ENCODE measurements at regions not wholly inside any gene's neighbourhood (a gene's known extent, or its start where the extent isn't known, plus 50 kb on each side); places are given as distances from the start of the nearest gene placed in this dataset.

DNA sequence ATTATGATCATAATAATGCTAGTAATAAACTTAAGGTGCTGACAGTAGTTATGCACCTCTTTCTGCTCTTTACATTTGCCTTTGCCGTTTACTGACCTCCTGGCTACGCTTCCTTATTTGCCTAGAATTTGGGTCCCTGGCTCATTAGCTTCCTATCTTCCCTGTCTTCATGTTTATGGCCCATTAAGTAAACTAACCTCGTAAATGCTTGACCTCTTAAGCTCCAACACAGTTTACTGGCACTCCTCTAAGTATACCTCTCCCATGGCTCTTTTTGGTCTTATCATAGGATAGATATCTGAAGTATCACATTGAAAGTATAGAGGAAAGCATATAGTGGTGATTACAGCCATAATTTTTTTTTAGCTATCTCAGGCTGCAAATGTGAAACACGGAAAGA, 657.3 kb upstream of the SLC39A10 start:
- Histone ChIP-seq H3K27me3 (replicated peaks in 1 of 2; ENCODE audit: control insufficient read depth in 2 of 2, extremely low read depth in 1 of 2, insufficient read depth in 2 of 2, low read length in 1 of 2) (no peaks in the 10 kb centered on the region), H3K36me3 (ENCODE audit: control insufficient read depth in 2 of 2, extremely low read depth in 1 of 2, insufficient read depth in 1 of 2, low read length in 1 of 2) (no peaks in the 10 kb centered on the region), H3K4me3 (ENCODE audit: control insufficient read depth in 1 of 2, extremely low read depth in 1 of 2, low read length in 1 of 2) (no peak overlapping the region), H3K27ac (ENCODE audit: low read length) (no peak overlapping the region), H3K9me3 (no peaks in the 10 kb centered on the region), H3K4me1 (ENCODE audit: control insufficient read depth in 1 of 2, extremely low read depth in 1 of 2, insufficient read depth in 2 of 2, low read length in 2 of 2) (no peaks in the 10 kb centered on the region)
- DNase-seq, result no peak
- ATAC-seq (replicated peaks in 1 of 4), result no peak
- no peaks in the 10 kb centered on the region for H3K4me1 Mint-ChIP-seq
- no peak overlapping the region for H3K27ac Mint-ChIP-seq
- H3K9me3 Mint-ChIP-seq, result no peaks in the 10 kb centered on the region
- H3K27me3 Mint-ChIP-seq, result peaks cover 0 to 3% of the 10 kb centered on the region in 2 donors
- ChIA-PET POLR2A (no interaction called here), CTCF (no interaction called here)
- H3K36me3 Mint-ChIP-seq, result no peaks in the 10 kb centered on the region
- WGBS (ENCODE audit: insufficient coverage), result 89% methylated on average over 2 of the region's 4 CpGs
- H3K4me3 Mint-ChIP-seq, result no peak overlapping the region

DNA sequence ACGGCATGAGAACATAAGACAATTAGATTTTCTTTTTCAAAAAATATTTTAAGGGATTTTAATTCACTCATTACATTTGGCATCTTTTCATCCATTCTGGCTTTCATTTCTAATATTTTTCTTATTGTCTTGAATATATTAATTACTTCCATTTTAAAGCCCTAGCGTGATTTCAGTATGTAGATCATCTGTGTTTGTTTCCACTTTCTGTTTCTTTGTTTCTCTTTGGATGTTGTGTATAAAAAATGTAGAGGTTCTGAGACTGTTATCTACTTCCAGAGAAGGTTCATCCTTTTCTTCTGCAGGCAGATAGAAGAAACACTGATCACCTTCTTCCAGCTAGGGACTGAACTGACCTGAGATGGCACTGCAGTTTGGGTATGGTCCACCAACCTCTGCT, 664.4 kb upstream of the SLC39A10 start:
- Histone ChIP-seq H3K4me1 (ENCODE audit: control insufficient read depth in 1 of 2, extremely low read depth in 1 of 2, insufficient read depth in 2 of 2, low read length in 2 of 2) (no peaks in the 10 kb centered on the region), H3K27me3 (replicated peaks in 1 of 2; ENCODE audit: control insufficient read depth in 2 of 2, extremely low read depth in 1 of 2, insufficient read depth in 2 of 2, low read length in 1 of 2) (no peaks in the 10 kb centered on the region), H3K9me3 (no peaks in the 10 kb centered on the region), H3K36me3 (ENCODE audit: control insufficient read depth in 2 of 2, extremely low read depth in 1 of 2, insufficient read depth in 1 of 2, low read length in 1 of 2) (no peaks in the 10 kb centered on the region), H3K27ac (ENCODE audit: low read length) (no peak overlapping the region), H3K4me3 (ENCODE audit: control insufficient read depth in 1 of 2, extremely low read depth in 1 of 2, low read length in 1 of 2) (no peak overlapping the region)
- no peaks in the 10 kb centered on the region for H3K27me3 Mint-ChIP-seq
- H3K27ac Mint-ChIP-seq, result no peak overlapping the region
- no peak overlapping the region for H3K4me3 Mint-ChIP-seq
- H3K4me1 Mint-ChIP-seq, result no peaks in the 10 kb centered on the region
- ChIA-PET POLR2A (interaction anchor here in 1 of 2 donors (0.7 kb wide), 1 partner anchor 22 kb away, joined by 11 read pairs; no protein-coding TSS in a partner anchor), CTCF (no interaction called here)
- H3K9me3 Mint-ChIP-seq, result no peaks in the 10 kb centered on the region
- DNase-seq (no peak), ATAC-seq (replicated peaks in 1 of 4) (no peak)
- no peaks in the 10 kb centered on the region for H3K36me3 Mint-ChIP-seq
- WGBS (ENCODE audit: insufficient coverage), result no CpG with 5 or more reads among the region's 2 CpGs

DNA sequence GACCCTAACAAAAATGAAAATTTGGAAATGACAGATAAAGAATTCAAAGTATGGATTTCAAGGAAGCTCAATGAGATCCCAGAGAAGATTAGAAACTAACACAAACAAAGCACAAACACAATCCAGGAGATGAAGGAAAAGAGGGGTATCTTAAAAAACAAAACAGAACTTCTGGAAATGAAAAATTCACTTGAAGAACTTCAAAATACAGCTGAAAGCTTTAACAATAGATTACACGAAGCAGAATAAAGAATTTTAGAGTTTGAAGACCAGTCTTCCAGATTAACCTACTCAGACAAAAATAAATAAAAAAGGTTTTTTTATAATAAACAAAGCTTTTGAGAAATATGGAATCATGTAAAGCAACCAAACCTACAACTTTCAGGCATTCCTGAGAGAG, 671.8 kb upstream of the SLC39A10 start:
- ChIA-PET CTCF (interaction anchor here in 1 of 2 donors (0.8 kb wide), 1 partner anchor 15 kb away, joined by 3 read pairs; no protein-coding TSS in a partner anchor), POLR2A (interaction anchor here in 1 of 2 donors (0.7 kb wide), 1 partner anchor 354 kb away, joined by 6 read pairs; no protein-coding TSS in a partner anchor)
- no peak overlapping the region for H3K4me3 Mint-ChIP-seq
- peaks cover 4% of the 10 kb centered on the region for H3K36me3 Mint-ChIP-seq
- H3K27ac Mint-ChIP-seq, result no peak overlapping the region
- no peaks in the 10 kb centered on the region for H3K36me3 ChIP-seq (ENCODE audit: control insufficient read depth in 2 of 2, extremely low read depth in 1 of 2, insufficient read depth in 1 of 2, low read length in 1 of 2)
- H3K4me1 Mint-ChIP-seq, result no peaks in the 10 kb centered on the region
- ATAC-seq (replicated peaks in 1 of 4), result no peak
- H3K4me1 ChIP-seq (ENCODE audit: control insufficient read depth in 1 of 2, extremely low read depth in 1 of 2, insufficient read depth in 2 of 2, low read length in 2 of 2), result no peaks in the 10 kb centered on the region
- no peak for DNase-seq
- H3K4me3 ChIP-seq (ENCODE audit: control insufficient read depth in 1 of 2, extremely low read depth in 1 of 2, low read length in 1 of 2), result no peak overlapping the region
- no peaks in the 10 kb centered on the region for H3K27me3 ChIP-seq (replicated peaks in 1 of 2; ENCODE audit: control insufficient read depth in 2 of 2, extremely low read depth in 1 of 2, insufficient read depth in 2 of 2, low read length in 1 of 2)
- H3K27ac ChIP-seq (ENCODE audit: low read length), result no peak overlapping the region
- no peaks in the 10 kb centered on the region for H3K27me3 Mint-ChIP-seq
- H3K9me3 Mint-ChIP-seq, result peaks cover 18 to 26% (median 21%) of the 10 kb centered on the region in 3 donors
- no peaks in the 10 kb centered on the region for H3K9me3 ChIP-seq
- no CpG with 5 or more reads among the region's 1 CpG for WGBS (ENCODE audit: insufficient coverage)

DNA sequence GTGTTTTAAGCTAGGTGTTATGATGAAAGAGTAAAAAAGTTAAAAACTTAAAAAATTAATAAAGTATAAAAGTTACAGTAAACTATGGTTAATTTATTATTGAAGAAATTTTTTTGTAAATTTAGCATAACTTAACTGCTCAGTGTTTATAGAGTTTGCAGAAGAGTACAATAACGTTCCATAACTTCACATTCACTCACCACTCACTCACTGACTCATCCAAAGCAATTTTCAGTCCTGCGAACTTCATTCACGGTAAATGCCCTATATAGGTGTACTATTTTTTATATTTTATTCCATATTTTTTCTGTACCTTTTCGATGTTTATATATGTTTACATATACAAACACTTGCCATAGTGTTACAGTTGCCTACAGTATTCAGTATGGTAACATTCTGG, 694.8 kb upstream of the SLC39A10 start:
- WGBS (ENCODE audit: insufficient coverage), result no CpG with 5 or more reads among the region's 4 CpGs
- ChIA-PET POLR2A (no interaction called here), CTCF (no interaction called here)
- H3K4me3 Mint-ChIP-seq, result no peak overlapping the region
- Histone ChIP-seq H3K27ac (ENCODE audit: low read length) (no peak overlapping the region), H3K27me3 (replicated peaks in 1 of 2; ENCODE audit: control insufficient read depth in 2 of 2, extremely low read depth in 1 of 2, insufficient read depth in 2 of 2, low read length in 1 of 2) (no peaks in the 10 kb centered on the region), H3K4me3 (ENCODE audit: control insufficient read depth in 1 of 2, extremely low read depth in 1 of 2, low read length in 1 of 2) (no peak overlapping the region), H3K9me3 (no peaks in the 10 kb centered on the region), H3K36me3 (ENCODE audit: control insufficient read depth in 2 of 2, extremely low read depth in 1 of 2, insufficient read depth in 1 of 2, low read length in 1 of 2) (no peaks in the 10 kb centered on the region), H3K4me1 (ENCODE audit: control insufficient read depth in 1 of 2, extremely low read depth in 1 of 2, insufficient read depth in 2 of 2, low read length in 2 of 2) (no peaks in the 10 kb centered on the region)
- DNase-seq (no peak), ATAC-seq (replicated peaks in 1 of 4) (no peak)
- H3K27me3 Mint-ChIP-seq, result no peaks in the 10 kb centered on the region
- no peaks in the 10 kb centered on the region for H3K36me3 Mint-ChIP-seq
- H3K9me3 Mint-ChIP-seq, result peaks cover 13 to 32% (median 18%) of the 10 kb centered on the region in 3 donors
- H3K27ac Mint-ChIP-seq, result no peak overlapping the region
- H3K4me1 Mint-ChIP-seq, result no peaks in the 10 kb centered on the region

DNA sequence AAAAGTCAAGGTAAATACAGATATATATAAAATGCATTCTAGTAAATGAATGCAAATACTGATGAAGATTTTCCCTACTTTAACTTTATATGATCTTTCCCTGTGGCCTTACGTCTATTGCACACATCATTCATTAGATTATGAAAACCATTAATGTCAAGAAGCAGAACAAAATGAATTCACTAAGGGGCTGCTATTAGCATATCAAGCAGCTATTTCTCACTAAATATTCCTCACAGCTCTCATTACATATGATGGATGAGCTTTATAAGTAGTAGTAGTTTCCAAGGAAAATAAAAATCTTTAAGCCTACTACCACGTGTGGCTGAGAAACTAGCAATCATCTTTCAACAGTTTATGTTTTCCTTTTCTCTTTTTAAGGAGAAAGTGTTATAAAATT, 702.8 kb upstream of the SLC39A10 start:
- no CpG with 5 or more reads among the region's 2 CpGs for WGBS (ENCODE audit: insufficient coverage)
- Histone ChIP-seq H3K27ac (ENCODE audit: low read length) (no peak overlapping the region), H3K4me3 (ENCODE audit: control insufficient read depth in 1 of 2, extremely low read depth in 1 of 2, low read length in 1 of 2) (no peak overlapping the region), H3K27me3 (replicated peaks in 1 of 2; ENCODE audit: control insufficient read depth in 2 of 2, extremely low read depth in 1 of 2, insufficient read depth in 2 of 2, low read length in 1 of 2) (no peaks in the 10 kb centered on the region), H3K36me3 (ENCODE audit: control insufficient read depth in 2 of 2, extremely low read depth in 1 of 2, insufficient read depth in 1 of 2, low read length in 1 of 2) (no peaks in the 10 kb centered on the region), H3K4me1 (ENCODE audit: control insufficient read depth in 1 of 2, extremely low read depth in 1 of 2, insufficient read depth in 2 of 2, low read length in 2 of 2) (no peaks in the 10 kb centered on the region), H3K9me3 (no peaks in the 10 kb centered on the region)
- H3K36me3 Mint-ChIP-seq, result no peaks in the 10 kb centered on the region
- peaks cover 0 to 8% (median 6%) of the 10 kb centered on the region in 3 donors for H3K9me3 Mint-ChIP-seq
- no peaks in the 10 kb centered on the region for H3K27me3 Mint-ChIP-seq
- CTCF ChIA-PET, result no interaction called here
- ATAC-seq (replicated peaks in 1 of 4) (no peak), DNase-seq (no peak)
- H3K4me3 Mint-ChIP-seq, result no peak overlapping the region
- no peaks in the 10 kb centered on the region for H3K4me1 Mint-ChIP-seq
- POLR2A ChIA-PET, result no interaction called here
- no peak overlapping the region for H3K27ac Mint-ChIP-seq

DNA sequence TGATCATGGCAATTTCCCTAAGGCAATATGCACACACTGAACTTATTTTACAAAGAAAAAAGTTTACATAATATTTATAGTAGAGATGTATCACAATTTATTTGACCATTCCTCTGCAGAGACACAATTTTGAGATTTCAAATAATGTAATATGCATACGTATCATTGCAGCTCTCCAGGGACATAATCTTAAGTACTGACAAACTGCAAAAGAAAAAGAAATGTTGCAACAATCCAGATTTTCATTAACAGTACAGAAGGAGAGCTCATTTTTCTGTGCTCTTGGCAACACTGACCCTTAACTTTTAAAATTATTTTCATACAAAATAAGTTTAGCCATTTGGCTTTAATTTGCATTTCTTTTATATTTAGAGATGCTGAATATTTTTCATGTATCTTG, 710.2 kb upstream of the SLC39A10 start:
- CTCF ChIA-PET, result no interaction called here
- Histone ChIP-seq H3K27ac (ENCODE audit: low read length) (no peak overlapping the region), H3K4me1 (ENCODE audit: control insufficient read depth in 1 of 2, extremely low read depth in 1 of 2, insufficient read depth in 2 of 2, low read length in 2 of 2) (no peaks in the 10 kb centered on the region), H3K9me3 (no peaks in the 10 kb centered on the region), H3K27me3 (replicated peaks in 1 of 2; ENCODE audit: control insufficient read depth in 2 of 2, extremely low read depth in 1 of 2, insufficient read depth in 2 of 2, low read length in 1 of 2) (no peaks in the 10 kb centered on the region), H3K4me3 (ENCODE audit: control insufficient read depth in 1 of 2, extremely low read depth in 1 of 2, low read length in 1 of 2) (no peak overlapping the region), H3K36me3 (ENCODE audit: control insufficient read depth in 2 of 2, extremely low read depth in 1 of 2, insufficient read depth in 1 of 2, low read length in 1 of 2) (no peaks in the 10 kb centered on the region)
- ATAC-seq (replicated peaks in 1 of 4), result no peak
- WGBS (ENCODE audit: insufficient coverage), result 67% methylated on average over 1 of the region's 1 CpG
- no peaks in the 10 kb centered on the region for H3K27me3 Mint-ChIP-seq
- no peaks in the 10 kb centered on the region for H3K9me3 Mint-ChIP-seq
- no peak overlapping the region for H3K4me3 Mint-ChIP-seq
- no peak for DNase-seq
- no peaks in the 10 kb centered on the region for H3K4me1 Mint-ChIP-seq
- no peak overlapping the region for H3K27ac Mint-ChIP-seq
- POLR2A ChIA-PET, result interaction anchor here in 1 of 2 donors (0.6 kb wide), 1 partner anchor 30 kb away, joined by 3 read pairs; no protein-coding TSS in a partner anchor
- no peaks in the 10 kb centered on the region for H3K36me3 Mint-ChIP-seq

DNA sequence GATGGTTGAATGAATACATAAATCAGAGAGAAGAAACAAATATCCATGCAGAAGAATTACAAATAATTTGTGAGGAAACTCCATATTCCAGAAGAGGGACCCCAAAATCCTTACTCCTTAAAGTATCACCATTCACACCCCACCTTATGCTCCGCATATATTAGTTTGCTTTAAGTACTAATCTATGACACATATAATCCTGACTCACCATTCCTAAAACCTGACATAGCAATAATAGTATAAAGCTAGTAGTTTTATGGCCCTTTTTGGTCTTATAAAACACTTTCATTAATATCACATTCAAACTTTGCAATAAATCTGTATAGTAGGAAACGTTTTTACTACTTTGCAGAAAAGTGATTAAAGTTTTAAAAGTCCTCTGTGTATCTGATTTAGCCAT, 719.0 kb upstream of the SLC39A10 start:
- Mint-ChIP-seq H3K4me1 (no peaks in the 10 kb centered on the region), H3K36me3 (no peaks in the 10 kb centered on the region), H3K27me3 (peaks cover 2 to 4% of the 10 kb centered on the region in 2 donors), H3K9me3 (peaks cover 4 to 8% (median 5%) of the 10 kb centered on the region in 3 donors), H3K27ac (no peak overlapping the region), H3K4me3 (no peak overlapping the region)
- H3K4me3 ChIP-seq (ENCODE audit: control insufficient read depth in 1 of 2, extremely low read depth in 1 of 2, low read length in 1 of 2), result no peak overlapping the region
- CTCF ChIA-PET, result no interaction called here
- WGBS (ENCODE audit: insufficient coverage), result no CpG with 5 or more reads among the region's 2 CpGs
- POLR2A ChIA-PET, result no interaction called here
- H3K4me1 ChIP-seq (ENCODE audit: control insufficient read depth in 1 of 2, extremely low read depth in 1 of 2, insufficient read depth in 2 of 2, low read length in 2 of 2), result no peaks in the 10 kb centered on the region
- no peak overlapping the region for H3K27ac ChIP-seq (ENCODE audit: low read length)
- no peaks in the 10 kb centered on the region for H3K9me3 ChIP-seq
- ATAC-seq (replicated peaks in 1 of 4) (no peak), DNase-seq (no peak)
- no peaks in the 10 kb centered on the region for H3K36me3 ChIP-seq (ENCODE audit: control insufficient read depth in 2 of 2, extremely low read depth in 1 of 2, insufficient read depth in 1 of 2, low read length in 1 of 2)
- no peaks in the 10 kb centered on the region for H3K27me3 ChIP-seq (replicated peaks in 1 of 2; ENCODE audit: control insufficient read depth in 2 of 2, extremely low read depth in 1 of 2, insufficient read depth in 2 of 2, low read length in 1 of 2)

Measured in T-cell (primary cell).